Activated CD8-positive, alpha-beta T cell treated with anti-CD3 and anti-CD28 coated beads, Interleukin-2, amount 10 ng/mL, durations not matched to agents 7 days and 5 days (primary cell): ENCODE measurements at regions not wholly inside any gene's neighbourhood (a gene's known extent, or its start where the extent isn't known, plus 50 kb on each side); places are given as distances from the start of the nearest gene placed in this dataset.
"Not testable (repeated sequence)": the region's sequence is repeated elsewhere in the genome, so short reads cannot be mapped to it uniquely, and the experiment has no call there.

Experiments
- ATAC-seq: fragments of 150-1000 bp; cut with Tn5 transposase; one replicate; pipeline ENCODE4 v1.10.0; 2021; ENCODE audit warnings: moderate library complexity
- CTCF ChIA-PET: fragments of 350-600 bp; sonication (Branson Sonifier 250); formaldehyde crosslinking; loops from one replicate; lab custom pipeline; 2021; ENCODE audit warnings: antibody characterized with exemption; lab: Charles Lee
- POLR2A ChIA-PET: fragments of 350-600 bp; sonication (Branson Sonifier 250); formaldehyde crosslinking; loops from one replicate; lab custom pipeline; 2021; ENCODE audit warnings: antibody characterized with exemption; lab: Charles Lee
- DNase-seq: peaks from one replicate; pipeline ENCODE4 v3.0.0-alpha.2; 2020
- H3K27ac Mint-ChIP-seq: one replicate; pipeline ENCODE4 v1.8.0; 2021; ENCODE audit warnings: mild to moderate bottlenecking, mixed read lengths
- H3K27me3 Mint-ChIP-seq: one replicate; pipeline ENCODE4 v1.8.0; 2021; ENCODE audit warnings: low read depth, mixed read lengths
- H3K36me3 Mint-ChIP-seq: one replicate; pipeline ENCODE4 v1.8.0; 2021; ENCODE audit warnings: low read depth, mixed read lengths
- H3K4me1 Mint-ChIP-seq: one replicate; pipeline ENCODE4 v1.8.0; 2021; ENCODE audit warnings: low read depth, mixed read lengths
- H3K4me3 Mint-ChIP-seq: one replicate; pipeline ENCODE4 v1.8.0; 2021; ENCODE audit warnings: mild to moderate bottlenecking, mixed read lengths
- H3K9me3 Mint-ChIP-seq: one replicate; pipeline ENCODE4 v1.8.0; 2022; ENCODE audit warnings: mixed read lengths; ENCODE audit not compliant: insufficient read depth

GRCh38 chr3:69688400-69688799 lies 50.9 kb upstream of the MITF start:
- no peaks in the 10 kb centered on the region for H3K9me3 Mint-ChIP-seq
- ChIA-PET POLR2A (no interaction called here), CTCF (no interaction called here)
- H3K4me1 Mint-ChIP-seq, result no peaks in the 10 kb centered on the region
- no peaks in the 10 kb centered on the region for H3K27me3 Mint-ChIP-seq
- no peak overlapping the region for H3K27ac Mint-ChIP-seq
- ATAC-seq, result no peak
- no peak overlapping the region for H3K4me3 Mint-ChIP-seq
- no peaks in the 10 kb centered on the region for H3K36me3 Mint-ChIP-seq
- no peak for DNase-seq

GRCh38 chr3:69687641-69688040 lies 51.6 kb upstream of the MITF start:
- no peak for ATAC-seq
- CTCF ChIA-PET, result no interaction called here

GRCh38 chr3:69686056-69686455 lies 53.2 kb upstream of the MITF start:
- no peaks in the 10 kb centered on the region for H3K36me3 Mint-ChIP-seq

More at GRCh38 chr3:69687641-69688040, 51.6 kb upstream of the MITF start:
- no peak for DNase-seq
- no peaks in the 10 kb centered on the region for H3K9me3 Mint-ChIP-seq
- H3K4me3 Mint-ChIP-seq, result no peak overlapping the region
- H3K4me1 Mint-ChIP-seq, result no peaks in the 10 kb centered on the region
- no peaks in the 10 kb centered on the region for H3K27me3 Mint-ChIP-seq
- H3K27ac Mint-ChIP-seq, result no peak overlapping the region
- POLR2A ChIA-PET, result no interaction called here
- H3K36me3 Mint-ChIP-seq, result no peaks in the 10 kb centered on the region

GRCh38 chr3:69684309-69684961 lies 54.8 kb upstream of the MITF start:
- H3K27ac Mint-ChIP-seq, result no peak overlapping the region
- no peaks in the 10 kb centered on the region for H3K36me3 Mint-ChIP-seq
- H3K27me3 Mint-ChIP-seq, result no peaks in the 10 kb centered on the region
- ChIA-PET POLR2A (no interaction called here), CTCF (no interaction called here)
- DNase-seq (no peak), ATAC-seq (no peak)
- H3K4me3 Mint-ChIP-seq, result no peak overlapping the region
- H3K9me3 Mint-ChIP-seq, result no peaks in the 10 kb centered on the region
- no peaks in the 10 kb centered on the region for H3K4me1 Mint-ChIP-seq

More at GRCh38 chr3:69686056-69686455, 53.2 kb upstream of the MITF start:
- H3K27me3 Mint-ChIP-seq, result no peaks in the 10 kb centered on the region
- ChIA-PET POLR2A (interaction anchor here (0.7 kb wide), 1 partner anchor 13 kb away, joined by 3 read pairs; no protein-coding TSS in a partner anchor), CTCF (no interaction called here)
- H3K27ac Mint-ChIP-seq, result no peak overlapping the region
- no peaks in the 10 kb centered on the region for H3K9me3 Mint-ChIP-seq
- no peak for DNase-seq
- ATAC-seq, result no peak
- H3K4me1 Mint-ChIP-seq, result no peaks in the 10 kb centered on the region
- H3K4me3 Mint-ChIP-seq, result no peak overlapping the region

- DNase-seq (no peak), ATAC-seq (no peak)
- H3K4me3 Mint-ChIP-seq, result no peak overlapping the region
- H3K36me3 Mint-ChIP-seq, result no peaks in the 10 kb centered on the region
- ChIA-PET CTCF (no interaction called here), POLR2A (no interaction called here)
- H3K4me1 Mint-ChIP-seq, result no peaks in the 10 kb centered on the region
- no peaks in the 10 kb centered on the region for H3K9me3 Mint-ChIP-seq
- H3K27me3 Mint-ChIP-seq, result no peaks in the 10 kb centered on the region
- no peak overlapping the region for H3K27ac Mint-ChIP-seq
Observed at GRCh38 chr3:69683082-69683806, 56.0 kb upstream of the MITF start.

GRCh38 chr3:69677456-69677855 lies 61.8 kb upstream of the MITF start:
- H3K36me3 Mint-ChIP-seq, H3K4me3 Mint-ChIP-seq, H3K27me3 Mint-ChIP-seq, ATAC-seq, CTCF ChIA-PET, DNase-seq, H3K27ac Mint-ChIP-seq, H3K9me3 Mint-ChIP-seq, H3K4me1 Mint-ChIP-seq, POLR2A ChIA-PET: not testable (repeated sequence)

- Mint-ChIP-seq H3K4me1 (no peaks in the 10 kb centered on the region), H3K9me3 (no peaks in the 10 kb centered on the region), H3K27me3 (no peaks in the 10 kb centered on the region), H3K36me3 (no peaks in the 10 kb centered on the region), H3K27ac (no peak overlapping the region), H3K4me3 (no peak overlapping the region)
- ATAC-seq (no peak), DNase-seq (no peak)
- POLR2A ChIA-PET, result no interaction called here
- CTCF ChIA-PET, result no interaction called here
Observed at GRCh38 chr3:69675786-69676530, 63.3 kb upstream of the MITF start.

- POLR2A ChIA-PET, result no interaction called here
Observed at GRCh38 chr3:69674752-69675151, 64.5 kb upstream of the MITF start.

GRCh38 chr3:69671082-69671952 lies 67.9 kb upstream of the MITF start:
- ChIA-PET CTCF (interaction anchor here (0.8 to 1.8 kb wide), 6 partner anchors 235 to 550 kb away, joined by 3 to 5 read pairs (median 3); no protein-coding TSS in a partner anchor), POLR2A (no interaction called here)
- no peak overlapping the region for H3K4me3 Mint-ChIP-seq
- no peaks in the 10 kb centered on the region for H3K9me3 Mint-ChIP-seq
- H3K4me1 Mint-ChIP-seq, result no peaks in the 10 kb centered on the region
- ATAC-seq (no peak), DNase-seq (no peak)
- H3K27me3 Mint-ChIP-seq, result no peaks in the 10 kb centered on the region
- no peak overlapping the region for H3K27ac Mint-ChIP-seq
- no peaks in the 10 kb centered on the region for H3K36me3 Mint-ChIP-seq

More at GRCh38 chr3:69674752-69675151, 64.5 kb upstream of the MITF start:
- Mint-ChIP-seq H3K27me3 (no peaks in the 10 kb centered on the region), H3K4me1 (no peaks in the 10 kb centered on the region), H3K4me3 (no peak overlapping the region), H3K27ac (no peak overlapping the region), H3K36me3 (no peaks in the 10 kb centered on the region), H3K9me3 (no peaks in the 10 kb centered on the region)
- DNase-seq, result no peak
- CTCF ChIA-PET, result no interaction called here
- ATAC-seq, result no peak

GRCh38 chr3:69669070-69669469 lies 70.2 kb upstream of the MITF start:
- POLR2A ChIA-PET, result no interaction called here
- Mint-ChIP-seq H3K4me1 (no peaks in the 10 kb centered on the region), H3K4me3 (no peak overlapping the region), H3K27me3 (no peaks in the 10 kb centered on the region), H3K36me3 (no peaks in the 10 kb centered on the region), H3K9me3 (no peaks in the 10 kb centered on the region), H3K27ac (no peak overlapping the region)
- ATAC-seq (no peak), DNase-seq (no peak)
- CTCF ChIA-PET, result no interaction called here

GRCh38 chr3:69665026-69665737 lies 74.1 kb upstream of the MITF start:
- no peak for ATAC-seq
- Mint-ChIP-seq H3K36me3 (no peaks in the 10 kb centered on the region), H3K4me1 (no peaks in the 10 kb centered on the region), H3K27ac (no peak overlapping the region), H3K27me3 (no peaks in the 10 kb centered on the region), H3K9me3 (no peaks in the 10 kb centered on the region), H3K4me3 (no peak overlapping the region)
- POLR2A ChIA-PET, result no interaction called here
- no peak for DNase-seq
- CTCF ChIA-PET, result no interaction called here
